ENCODE measurements at regions not wholly inside any gene's neighbourhood (a gene's known extent, or its start where the extent isn't known, plus 50 kb on each side); places are given as distances from the start of the nearest gene placed in this dataset.

GRCh38 chr6:54689620-54690019 lies 157.0 kb upstream of the FAM83B start:
- TF ChIP-seq CTCF (IDR thresholded peaks at IDR 0.05) (no peak), POLR2A (IDR thresholded peaks at IDR 0.05) (no peak)

Measured in vagina (tissue), 2 donors.